ENCODE measurements at regions not wholly inside any gene's neighbourhood (a gene's known extent, or its start where the extent isn't known, plus 50 kb on each side); places are given as distances from the start of the nearest gene placed in this dataset.

- no peak for DNase-seq (ENCODE audit: extremely low read depth, low read depth)
- no peak overlapping the region for H3K4me3 ChIP-seq (replicated peaks; ENCODE audit: low read depth, low read length)
- no peak for TF ChIP-seq CTCF (IDR thresholded peaks at IDR 0.05; ENCODE audit: low read depth, low read length, missing control alignments)
These were observed 391.9 kb upstream of the PRR16 start for GRCh38 chr5:120072068-120072761.

GRCh38 chr5:120073722-120074121 lies 390.4 kb upstream of the PRR16 start:
- H3K4me3 ChIP-seq (replicated peaks; ENCODE audit: low read depth, low read length): no peak overlapping the region
- TF ChIP-seq CTCF (IDR thresholded peaks at IDR 0.05; ENCODE audit: low read depth, low read length, missing control alignments): no peak
- no peak for DNase-seq (ENCODE audit: extremely low read depth, low read depth)

- no peak overlapping the region for H3K4me3 ChIP-seq (replicated peaks; ENCODE audit: low read depth, low read length)
- no peak for TF ChIP-seq CTCF (IDR thresholded peaks at IDR 0.05; ENCODE audit: low read depth, low read length, missing control alignments)
- DNase-seq (ENCODE audit: extremely low read depth, low read depth): no peak
These were observed 383.3 kb upstream of the PRR16 start for GRCh38 chr5:120080781-120081180.

- no peak for DNase-seq (ENCODE audit: extremely low read depth, low read depth)
- no peak for TF ChIP-seq CTCF (IDR thresholded peaks at IDR 0.05; ENCODE audit: low read depth, low read length, missing control alignments)
- no peak overlapping the region for H3K4me3 ChIP-seq (replicated peaks; ENCODE audit: low read depth, low read length)
These were observed 381.6 kb upstream of the PRR16 start for GRCh38 chr5:120082316-120083068.

GRCh38 chr5:120083851-120084542 lies 380.1 kb upstream of the PRR16 start:
- TF ChIP-seq CTCF (IDR thresholded peaks at IDR 0.05; ENCODE audit: low read depth, low read length, missing control alignments): no peak
- no peak overlapping the region for H3K4me3 ChIP-seq (replicated peaks; ENCODE audit: low read depth, low read length)
- no peak for DNase-seq (ENCODE audit: extremely low read depth, low read depth)

- no peak for DNase-seq (ENCODE audit: extremely low read depth, low read depth)
- no peak overlapping the region for H3K4me3 ChIP-seq (replicated peaks; ENCODE audit: low read depth, low read length)
- no peak for TF ChIP-seq CTCF (IDR thresholded peaks at IDR 0.05; ENCODE audit: low read depth, low read length, missing control alignments)
These were observed 379.6 kb upstream of the PRR16 start for GRCh38 chr5:120084543-120084870.

Measured in HFF-Myc (cell line).